NCI-H2196 treated with DMSO at 0.1 percent for 48 hours (cell line): ENCODE measurements at regions not wholly inside any gene's neighbourhood (a gene's known extent, or its start where the extent isn't known, plus 50 kb on each side); places are given as distances from the start of the nearest gene placed in this dataset.

Experiments
- DNase-seq: peaks from one replicate; lab custom pipeline; 2025; ENCODE audit not compliant: unreplicated experiment; lab: John Stamatoyannopoulos, UW

DNA sequence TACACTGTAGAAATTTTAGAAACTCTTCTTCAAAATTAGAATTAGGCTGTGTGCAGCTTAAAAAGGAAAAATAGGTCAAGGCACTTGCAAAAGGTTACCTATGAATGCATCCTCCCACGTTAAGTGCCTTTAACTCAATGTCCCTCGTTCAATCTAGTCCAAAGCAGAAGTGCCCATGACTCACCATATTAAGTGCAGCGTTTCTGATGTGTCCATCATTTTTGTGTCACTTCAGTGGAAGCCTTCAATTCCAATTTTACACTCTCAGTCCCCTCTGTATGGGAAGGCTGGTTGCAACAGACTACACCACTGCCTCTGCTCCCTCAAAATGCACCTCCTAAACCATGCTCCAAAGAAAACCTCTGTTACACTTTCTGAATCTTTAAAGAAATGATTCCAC, 53.4 kb downstream of the FOXB1 start:
- no peak for DNase-seq

DNA sequence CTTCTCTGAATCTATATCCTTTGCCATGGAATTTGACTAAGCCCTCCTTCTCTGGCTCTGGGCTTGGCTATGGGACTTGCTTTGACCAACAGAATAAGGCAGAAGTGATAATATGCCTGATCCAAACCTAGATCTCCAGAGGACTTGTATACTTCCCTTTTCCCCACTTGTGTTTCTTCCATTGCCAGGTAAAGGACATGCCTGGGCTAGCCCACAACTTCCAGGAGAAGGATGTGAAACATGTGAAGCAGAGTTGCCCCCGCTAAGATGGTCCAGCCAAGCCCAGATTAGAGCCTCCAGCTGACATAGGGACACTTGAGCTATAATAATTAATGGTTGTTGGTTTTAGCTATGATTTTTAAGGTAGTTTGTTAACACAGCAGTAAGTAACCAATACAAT, 55.1 kb downstream of the FOXB1 start:
- no peak for DNase-seq

DNA sequence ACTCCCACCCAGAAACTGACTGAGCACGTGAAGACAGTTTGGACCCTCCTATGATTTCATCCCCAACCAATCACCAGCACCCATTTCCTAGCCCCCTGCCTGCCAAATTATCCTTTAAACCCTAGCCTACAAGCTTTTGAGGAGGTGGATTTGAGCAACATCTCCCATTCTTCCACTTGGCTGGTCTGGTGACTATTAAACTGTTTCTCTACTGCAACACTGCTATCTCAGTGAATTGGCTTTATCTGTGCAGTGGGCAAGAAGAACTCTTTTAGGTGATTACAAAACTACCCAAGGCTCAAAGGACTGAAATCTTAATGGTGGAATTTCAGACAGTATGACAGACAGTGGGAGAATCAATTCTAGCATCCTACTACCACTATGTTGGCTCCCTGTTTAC, 57.6 kb downstream of the FOXB1 start:
- no peak for DNase-seq

DNA sequence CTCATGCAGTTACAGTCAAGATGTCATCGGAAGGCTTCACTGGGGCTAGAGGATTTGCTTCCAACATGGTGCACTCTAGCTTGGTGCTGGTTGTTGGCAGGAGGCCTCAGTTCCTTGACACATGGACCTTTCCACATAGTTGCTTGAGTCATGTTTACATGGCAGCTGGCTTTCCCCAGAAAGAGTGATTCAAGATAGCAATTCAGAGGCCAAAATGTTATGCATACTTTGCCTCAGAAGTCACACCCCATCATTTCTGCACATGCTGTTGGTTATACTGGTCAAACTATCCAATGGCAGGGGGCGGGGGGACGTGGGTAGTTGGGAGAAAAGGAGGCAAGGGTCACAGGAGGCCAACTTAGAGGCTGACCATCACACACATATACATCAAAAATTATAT, 58.7 kb downstream of the FOXB1 start:
- DNase-seq: no peak

DNA sequence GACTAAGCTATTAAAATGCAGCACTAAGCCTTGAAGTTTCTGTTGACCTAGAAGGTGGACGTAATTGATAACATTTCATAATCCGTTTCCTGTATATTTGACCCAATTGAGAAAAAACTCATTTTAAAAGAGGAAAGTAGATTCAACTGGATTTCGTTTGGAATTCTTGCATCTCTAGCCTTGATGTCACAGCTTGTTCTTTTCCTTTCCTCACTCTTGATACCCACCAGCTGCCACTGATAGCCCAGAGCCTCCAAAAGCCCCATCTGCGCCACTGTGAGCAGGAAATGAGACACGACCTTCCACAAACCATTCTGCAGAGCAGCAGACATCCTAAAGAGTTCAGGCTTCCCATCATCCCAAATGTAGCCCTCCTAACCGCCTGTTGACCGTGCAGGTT, 61.8 kb downstream of the FOXB1 start:
- no peak for DNase-seq

DNA sequence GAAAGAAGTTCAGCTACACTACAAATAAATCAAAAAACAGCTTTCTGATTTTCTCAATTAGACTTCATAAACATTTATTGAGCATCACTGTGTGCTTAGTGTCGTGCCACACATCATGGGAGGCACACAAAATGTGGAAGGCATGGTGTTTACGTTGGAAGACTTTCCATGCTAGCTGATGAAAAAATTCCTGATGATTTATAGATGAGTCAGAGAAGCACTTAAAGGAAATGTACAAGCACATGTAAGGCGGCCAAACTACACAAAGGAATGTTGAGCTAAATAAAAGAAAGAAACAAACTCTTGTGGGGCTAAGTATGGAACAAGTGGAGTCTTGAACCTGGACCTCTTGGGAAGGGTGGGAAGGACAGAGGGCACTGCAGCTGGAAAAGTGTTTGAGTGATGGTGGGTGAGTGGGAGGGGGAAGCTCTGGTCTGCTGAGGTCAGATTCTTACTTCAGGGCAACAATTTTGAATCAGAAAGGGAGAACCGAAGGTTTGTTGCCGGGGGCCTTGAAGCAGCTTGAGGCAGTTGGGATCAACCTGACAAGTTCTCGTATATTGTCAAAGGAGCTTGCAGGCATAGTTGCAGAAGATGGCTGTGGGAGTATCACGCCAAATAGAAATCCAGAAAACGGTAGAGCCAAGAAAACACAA, 66.9 kb downstream of the FOXB1 start:
- no peak for DNase-seq

DNA sequence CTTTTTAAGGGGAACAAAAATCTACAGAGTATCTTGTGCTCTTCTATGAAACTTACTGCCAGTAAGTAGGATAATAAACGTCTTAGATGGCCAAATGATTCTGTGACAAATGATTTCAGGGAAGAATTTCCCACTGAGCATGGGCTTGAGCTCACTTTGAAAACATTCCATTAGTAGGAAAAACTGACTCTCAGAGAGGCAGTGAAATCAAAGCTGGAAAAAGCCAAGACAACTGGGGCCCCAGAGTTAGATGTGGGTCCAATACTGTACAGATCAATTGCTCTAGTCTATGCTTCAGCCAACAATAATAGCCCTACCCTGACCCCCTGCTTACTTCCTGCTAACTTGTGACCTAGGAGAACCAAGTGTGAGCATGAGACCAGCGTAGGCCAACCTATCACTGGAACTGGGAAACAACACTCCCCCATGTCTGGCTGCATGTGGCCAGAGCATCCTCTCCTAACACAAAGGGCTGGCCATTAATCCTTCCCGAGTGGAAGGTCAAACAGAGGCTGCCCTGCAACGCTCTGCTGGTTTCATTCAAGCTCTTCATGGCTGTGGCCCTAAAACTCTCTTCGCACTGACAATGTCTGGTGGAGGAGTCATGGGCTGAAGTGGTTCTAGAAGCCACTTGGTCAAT, 68.8 kb downstream of the FOXB1 start:
- no peak for DNase-seq

DNA sequence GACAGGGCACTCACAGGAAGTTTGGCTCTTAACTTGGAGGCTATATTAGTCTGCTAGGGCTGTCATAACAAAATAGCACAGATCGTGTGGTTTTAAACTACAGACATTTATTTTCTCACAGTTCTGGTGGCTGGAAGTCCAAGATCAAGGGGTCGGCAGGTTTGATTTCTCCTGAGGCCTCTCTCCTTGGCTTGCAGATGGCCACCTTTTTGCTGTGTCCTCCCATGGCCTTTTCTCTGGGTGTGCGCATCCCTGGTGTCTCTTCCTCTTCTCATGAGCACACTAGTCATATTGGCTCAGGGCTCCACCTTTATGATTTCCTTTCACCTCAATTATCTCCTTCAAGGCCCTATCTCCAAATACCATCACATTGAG, 69.3 kb downstream of the FOXB1 start:
- DNase-seq: no peak

DNA sequence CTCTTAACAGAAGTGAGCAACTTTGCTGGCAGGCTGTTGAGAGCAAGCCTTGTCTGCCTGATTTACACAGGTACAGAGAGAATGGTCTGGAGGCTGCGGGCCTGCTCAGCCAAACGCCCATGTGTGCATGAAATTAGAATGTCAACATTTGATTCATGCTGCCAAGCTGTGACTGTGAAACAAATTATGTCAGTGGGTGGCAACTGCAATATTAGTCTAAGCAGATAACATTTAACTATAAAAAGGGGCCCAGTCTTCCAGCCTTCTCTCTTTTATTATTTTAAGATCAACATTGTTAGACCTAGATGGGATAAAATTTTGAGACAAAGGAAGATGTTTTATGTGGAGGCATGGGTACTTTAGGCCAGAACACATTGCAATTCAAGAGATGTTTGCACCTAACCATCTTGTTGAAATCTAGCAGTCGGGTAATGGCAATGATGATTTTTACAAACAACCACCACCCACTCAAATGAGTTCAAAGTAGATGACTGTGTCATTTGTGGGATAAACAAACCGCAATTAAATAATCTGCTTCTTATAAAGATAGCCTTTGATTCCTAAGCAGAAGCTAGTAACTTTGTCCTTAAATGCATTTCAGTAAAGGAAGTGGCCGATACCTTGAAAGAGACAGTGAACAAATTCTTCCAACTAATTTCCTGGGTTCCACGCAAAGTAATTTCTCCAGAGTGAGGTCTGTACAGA, 70.2 kb downstream of the FOXB1 start:
- DNase-seq: no peak

DNA sequence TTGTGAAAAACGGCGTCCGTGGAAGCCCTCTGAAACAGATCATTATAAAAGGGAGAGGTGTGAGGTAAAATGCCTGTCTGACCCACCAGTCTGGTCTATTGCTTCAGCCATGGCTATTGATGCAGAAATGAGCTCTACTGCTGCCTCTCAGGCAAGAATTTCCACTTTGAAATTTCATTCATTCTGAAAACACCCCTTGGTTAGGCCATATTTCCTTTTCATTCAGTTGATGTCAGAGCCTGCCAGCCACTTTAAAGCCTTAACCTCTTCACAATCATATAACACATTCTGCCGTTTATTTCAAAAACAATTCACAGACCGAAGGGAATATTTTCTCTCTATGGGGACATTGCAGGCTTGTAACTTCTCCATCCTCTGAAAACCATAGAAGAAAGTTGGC, 71.9 kb downstream of the FOXB1 start:
- no peak for DNase-seq

DNA sequence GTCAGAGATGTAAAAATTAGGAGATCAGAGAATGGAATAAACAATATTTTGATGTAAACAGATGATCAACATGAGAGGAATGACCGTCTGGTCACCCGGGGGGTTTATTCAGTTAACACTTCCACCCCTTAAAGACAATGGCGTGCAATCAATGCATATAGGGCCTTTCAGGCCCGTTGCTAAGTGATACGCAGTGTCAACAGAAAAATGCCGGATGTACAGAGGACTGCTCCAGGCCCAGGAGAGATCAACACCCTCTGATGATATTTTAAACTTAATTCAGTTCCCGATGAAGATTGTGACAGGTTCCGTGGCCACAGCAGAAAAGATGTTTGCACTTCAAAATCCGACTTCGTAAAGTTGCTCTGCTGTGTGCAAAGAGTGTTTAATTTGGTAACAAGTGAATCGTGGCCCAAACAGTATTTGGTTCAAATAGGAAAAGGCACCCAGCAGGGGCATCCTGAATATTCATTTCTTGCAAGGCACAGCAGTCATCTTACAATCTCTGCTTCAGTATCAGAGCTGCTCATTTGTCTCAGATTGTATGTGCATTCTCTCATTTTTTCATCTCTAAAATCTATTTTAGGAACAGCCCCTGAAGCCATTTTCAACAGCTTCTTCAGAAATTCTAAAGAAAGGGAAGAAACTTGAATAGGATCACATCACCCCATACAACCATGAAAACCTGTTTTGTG, 72.6 kb downstream of the FOXB1 start:
- no peak for DNase-seq

DNA sequence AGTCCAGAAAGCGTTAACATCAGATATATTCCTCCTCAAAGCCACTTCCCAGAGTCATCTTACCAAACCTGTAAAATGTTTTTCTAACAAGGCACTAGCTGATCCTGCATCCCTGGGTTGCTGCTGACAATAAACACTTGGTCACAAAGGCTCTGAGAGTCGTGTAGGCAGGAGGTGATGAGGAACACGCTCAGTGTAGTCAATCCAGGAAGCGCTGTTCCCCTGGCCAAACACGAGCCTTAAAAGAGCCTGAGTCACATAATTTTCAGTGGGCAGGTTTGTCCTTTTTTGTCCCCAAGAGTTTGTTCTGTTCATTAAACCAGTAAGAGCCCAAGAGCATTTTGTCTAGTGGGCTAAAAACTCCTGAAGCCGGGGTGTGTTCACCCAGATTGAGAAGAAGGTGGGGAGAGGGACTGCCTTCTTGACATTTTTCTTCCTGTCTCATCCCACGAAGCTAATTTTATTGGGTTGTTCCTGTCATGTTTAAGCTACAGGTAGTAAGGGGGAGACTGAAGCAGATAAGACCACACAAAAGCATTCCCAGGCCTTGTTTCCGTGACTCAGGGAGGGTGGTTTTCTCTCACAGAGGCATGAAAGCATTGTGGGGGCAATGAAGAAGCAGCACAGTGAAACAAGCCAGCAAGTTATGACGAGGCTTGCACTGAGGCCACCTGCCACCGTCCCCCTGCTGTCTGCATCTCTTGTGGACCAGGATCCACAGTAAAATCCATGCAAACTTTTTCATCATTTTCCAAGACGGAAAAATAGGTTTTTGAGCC, 73.7 kb downstream of the FOXB1 start:
- no peak for DNase-seq

DNA sequence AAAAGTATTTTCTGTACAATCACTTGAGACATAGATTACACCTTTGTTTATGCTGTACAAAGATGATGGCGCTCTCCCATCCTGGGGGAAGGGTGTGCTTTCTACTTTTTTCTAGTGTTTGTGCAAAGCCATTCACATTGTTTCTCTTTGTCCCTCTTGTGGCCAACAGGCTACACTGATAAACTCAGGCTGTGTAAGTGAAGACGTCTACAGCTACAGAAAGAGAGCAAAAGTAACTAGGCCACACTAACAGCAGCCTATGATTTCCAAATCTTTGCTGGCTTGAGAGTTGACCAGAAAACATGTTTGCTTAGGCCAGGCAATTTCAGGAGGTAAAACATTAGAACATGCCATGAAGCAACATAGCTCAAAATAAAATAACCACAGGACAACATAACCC, 75.1 kb downstream of the FOXB1 start:
- no peak for DNase-seq

DNA sequence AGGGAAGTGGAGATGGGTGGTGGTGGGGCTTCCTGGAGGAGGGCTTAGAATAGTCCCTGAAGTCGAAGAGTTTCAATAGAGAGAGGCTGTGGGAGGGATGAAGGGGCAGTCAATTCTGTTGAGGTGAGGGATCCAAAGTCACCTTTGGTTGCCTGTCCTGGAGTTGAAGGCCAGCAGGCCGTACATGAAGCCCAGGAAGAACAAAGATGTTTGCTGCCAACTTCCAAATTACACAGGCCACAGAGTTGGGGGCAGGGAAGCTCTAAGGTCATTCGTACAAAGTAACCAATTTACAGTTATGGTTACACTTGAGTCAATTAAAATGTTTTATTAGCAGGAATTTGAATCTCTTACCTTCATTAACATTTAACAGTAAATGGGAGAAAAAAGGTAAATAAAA, 77.9 kb downstream of the FOXB1 start:
- no peak for DNase-seq

DNA sequence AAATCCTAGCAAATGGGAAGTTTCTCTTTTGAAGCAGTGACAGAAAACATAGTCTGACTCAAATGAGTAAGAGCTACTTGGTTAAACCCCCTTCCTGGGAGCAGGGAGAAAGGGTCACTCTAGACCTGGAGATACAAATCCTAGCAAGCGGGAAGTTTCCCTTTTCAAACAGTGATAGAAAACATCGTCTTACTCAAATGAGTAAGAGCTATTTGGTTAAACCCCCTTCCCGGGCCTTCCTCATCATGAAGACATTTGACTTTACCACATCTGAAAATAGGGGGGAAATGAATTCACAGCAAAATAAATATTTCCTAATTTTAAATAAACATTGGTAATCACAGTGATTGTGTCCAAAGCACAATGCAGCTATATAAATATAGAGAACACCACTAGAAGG, 79.2 kb downstream of the FOXB1 start:
- no peak for DNase-seq

DNA sequence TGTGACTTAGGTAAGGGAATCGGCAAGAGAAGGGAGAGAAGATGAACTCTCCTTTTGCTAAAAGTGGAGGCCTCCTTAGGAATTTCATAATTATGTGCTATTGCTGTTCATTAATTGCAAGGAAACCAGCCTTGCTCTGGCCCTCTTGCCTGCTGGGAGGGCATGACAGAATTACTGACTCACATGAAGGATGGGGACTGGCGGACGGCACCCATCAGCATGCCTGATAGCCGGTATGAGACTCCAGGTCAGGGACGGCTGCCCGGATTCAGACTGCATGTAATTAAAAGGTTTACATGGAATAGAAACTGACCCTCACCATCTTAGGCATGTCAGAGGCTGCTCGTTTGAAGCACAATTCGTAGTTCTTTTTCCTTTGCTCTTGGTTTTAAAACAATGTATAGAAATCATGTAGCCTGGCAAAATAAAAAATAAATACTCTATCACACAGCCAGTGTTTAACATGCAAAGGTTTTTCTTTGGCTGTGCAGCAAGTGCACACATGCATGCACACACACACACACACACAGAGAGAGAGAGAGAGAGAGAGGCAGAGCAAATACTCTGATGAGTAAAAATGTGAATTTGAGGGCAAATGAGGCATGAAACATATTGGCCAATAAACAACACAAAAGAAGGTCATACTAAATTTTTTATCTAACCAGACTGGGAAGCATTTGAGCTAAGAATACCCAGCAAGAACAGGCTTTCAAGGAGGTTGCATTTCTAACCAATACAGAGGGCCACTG, 82.7 kb downstream of the FOXB1 start:
- DNase-seq: no peak

DNA sequence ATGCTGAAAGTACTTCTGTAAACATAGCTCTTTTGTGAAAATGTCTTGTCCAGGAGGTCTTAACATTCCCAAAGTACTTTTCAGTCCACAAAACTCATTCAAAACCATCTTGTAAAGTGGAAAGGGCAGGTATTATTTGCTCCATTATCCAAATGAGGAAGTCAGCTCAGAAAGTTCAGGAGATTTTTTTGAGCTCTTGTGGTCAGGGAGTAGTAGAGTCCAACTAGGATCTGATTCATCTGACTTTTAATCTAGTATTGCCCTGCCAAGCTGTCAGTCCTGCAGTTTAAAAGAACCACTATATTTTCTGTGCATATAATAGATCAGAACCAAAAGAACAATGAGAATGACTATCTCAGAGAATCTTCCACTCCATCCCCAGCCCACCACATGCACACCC, 83.5 kb downstream of the FOXB1 start:
- DNase-seq: no peak

DNA sequence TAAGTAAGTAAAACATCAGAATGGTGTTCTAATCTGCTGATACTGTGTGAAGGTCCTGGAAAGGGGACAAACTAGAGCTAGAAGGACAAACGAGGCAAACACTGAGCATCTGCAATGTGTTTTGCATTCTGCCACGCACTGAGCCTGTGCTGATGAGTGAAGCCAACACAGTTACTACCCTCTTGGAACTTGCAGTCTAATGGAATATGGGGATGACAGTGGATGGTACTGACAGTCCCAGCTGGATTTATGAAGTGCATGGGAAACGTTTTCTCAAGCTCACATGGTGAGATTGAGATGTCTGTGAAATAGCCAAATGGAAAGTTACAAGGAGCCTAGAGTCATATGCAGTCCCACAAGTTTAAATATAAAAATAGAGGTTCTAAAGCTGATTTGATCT, 86.6 kb downstream of the FOXB1 start:
- no peak for DNase-seq

DNA sequence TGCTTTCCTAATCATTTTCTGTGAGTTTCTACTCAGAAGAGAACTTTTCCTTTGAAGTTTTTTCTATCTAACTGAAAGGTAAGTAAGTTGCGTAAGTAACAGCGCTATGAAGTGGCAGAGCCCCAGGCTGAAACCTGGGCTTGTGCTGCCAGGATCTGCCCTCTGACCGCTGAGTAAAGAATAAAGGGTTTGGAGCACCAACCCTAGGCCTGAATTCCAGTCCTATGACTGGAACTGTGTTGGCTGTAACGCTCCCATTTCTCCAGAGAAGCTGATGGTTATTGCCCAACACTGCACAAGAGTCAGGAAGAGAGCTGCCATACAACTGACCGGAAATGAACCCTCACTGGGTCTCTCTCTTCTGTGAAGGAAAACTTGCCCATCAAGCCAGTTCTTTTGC, 87.0 kb downstream of the FOXB1 start:
- no peak for DNase-seq

DNA sequence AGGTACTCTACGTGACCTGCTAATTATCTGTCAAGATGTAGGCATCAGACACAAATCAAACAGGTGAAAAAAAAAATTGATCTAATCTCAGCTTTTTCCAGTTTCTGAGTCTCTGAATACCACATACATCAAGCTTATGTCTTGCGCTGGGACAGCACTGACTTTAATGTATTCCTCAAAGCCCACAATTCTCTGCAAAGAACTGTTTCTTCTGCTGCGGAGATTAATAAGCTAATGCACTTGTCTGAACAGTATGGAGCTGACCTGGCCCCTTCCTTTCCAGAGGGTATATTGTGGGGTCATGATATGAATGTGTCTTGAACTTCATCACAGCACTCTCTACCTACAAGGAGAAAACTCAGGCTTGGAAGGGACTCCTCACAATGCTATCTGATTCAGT, 87.8 kb downstream of the FOXB1 start:
- DNase-seq: no peak
